ENCODE measurements at regions not wholly inside any gene's neighbourhood (a gene's known extent, or its start where the extent isn't known, plus 50 kb on each side); places are given as distances from the start of the nearest gene placed in this dataset.

DNA sequence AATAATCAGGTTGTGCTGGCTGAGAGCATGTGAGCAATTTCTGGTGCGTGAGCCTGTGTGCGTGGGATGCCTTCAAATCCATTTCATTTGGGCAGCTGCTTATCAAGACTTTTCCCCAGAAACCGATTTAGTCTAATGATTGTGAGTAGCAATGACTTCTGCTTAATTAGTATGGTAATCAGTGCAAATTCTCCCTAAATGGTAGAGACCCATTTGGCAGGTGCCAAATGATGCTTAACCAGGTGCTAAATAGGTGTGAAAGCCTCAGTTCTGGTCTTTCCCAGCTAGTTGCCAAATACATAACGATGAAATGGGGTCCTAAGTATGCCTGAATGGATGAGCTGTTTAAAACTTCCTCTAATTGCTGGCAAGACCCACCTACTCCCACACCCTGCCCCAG lies 248.4 kb upstream of the CCDC196 start:
- Mint-ChIP-seq H3K27ac (no peak overlapping the region), H3K9me3 (no peaks in the 10 kb centered on the region), H3K36me3 (no peaks in the 10 kb centered on the region), H3K4me1 (ENCODE audit: unreplicated experiment) (peaks cover 20% of the 10 kb centered on the region), H3K27me3 (peaks cover 5% of the 10 kb centered on the region), H3K4me3 (no peak overlapping the region)
- TF ChIP-seq, protein P1, sequence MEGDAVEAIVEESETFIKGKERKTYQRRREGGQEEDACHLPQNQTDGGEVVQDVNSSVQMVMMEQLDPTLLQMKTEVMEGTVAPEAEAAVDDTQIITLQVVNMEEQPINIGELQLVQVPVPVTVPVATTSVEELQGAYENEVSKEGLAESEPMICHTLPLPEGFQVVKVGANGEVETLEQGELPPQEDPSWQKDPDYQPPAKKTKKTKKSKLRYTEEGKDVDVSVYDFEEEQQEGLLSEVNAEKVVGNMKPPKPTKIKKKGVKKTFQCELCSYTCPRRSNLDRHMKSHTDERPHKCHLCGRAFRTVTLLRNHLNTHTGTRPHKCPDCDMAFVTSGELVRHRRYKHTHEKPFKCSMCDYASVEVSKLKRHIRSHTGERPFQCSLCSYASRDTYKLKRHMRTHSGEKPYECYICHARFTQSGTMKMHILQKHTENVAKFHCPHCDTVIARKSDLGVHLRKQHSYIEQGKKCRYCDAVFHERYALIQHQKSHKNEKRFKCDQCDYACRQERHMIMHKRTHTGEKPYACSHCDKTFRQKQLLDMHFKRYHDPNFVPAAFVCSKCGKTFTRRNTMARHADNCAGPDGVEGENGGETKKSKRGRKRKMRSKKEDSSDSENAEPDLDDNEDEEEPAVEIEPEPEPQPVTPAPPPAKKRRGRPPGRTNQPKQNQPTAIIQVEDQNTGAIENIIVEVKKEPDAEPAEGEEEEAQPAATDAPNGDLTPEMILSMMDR (conservative IDR thresholded peaks at IDR 0.05), result no peak
- no peak for DNase-seq (ENCODE audit: extremely low spot score, unreplicated experiment)

DNA sequence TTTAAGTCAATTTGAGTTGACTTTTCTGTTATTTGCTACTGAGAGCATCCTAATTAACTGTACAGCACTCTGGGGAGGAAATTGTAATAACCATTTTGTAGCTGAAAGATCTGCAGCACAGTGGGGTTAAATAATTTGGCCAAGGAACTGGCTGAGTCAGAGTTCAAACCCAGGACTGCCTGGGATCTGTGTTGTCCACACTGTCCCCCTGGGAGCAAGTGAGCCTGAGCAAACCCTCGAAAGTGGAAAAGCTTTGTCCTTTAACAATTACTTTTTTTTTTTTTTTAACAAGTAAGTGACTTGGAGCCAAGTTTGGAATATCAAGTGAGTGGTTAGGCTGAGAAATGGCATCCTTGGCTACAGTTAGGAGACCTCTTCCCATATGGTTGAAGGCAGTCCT lies 247.2 kb upstream of the CCDC196 start:
- no peak for DNase-seq (ENCODE audit: extremely low spot score, unreplicated experiment)
- TF ChIP-seq, protein P1 (conservative IDR thresholded peaks at IDR 0.05), result no peak
- Mint-ChIP-seq H3K4me3 (no peak overlapping the region), H3K27ac (no peak overlapping the region), H3K27me3 (peaks cover 3% of the 10 kb centered on the region), H3K36me3 (no peaks in the 10 kb centered on the region), H3K9me3 (no peaks in the 10 kb centered on the region), H3K4me1 (ENCODE audit: unreplicated experiment) (peaks cover 10% of the 10 kb centered on the region)

DNA sequence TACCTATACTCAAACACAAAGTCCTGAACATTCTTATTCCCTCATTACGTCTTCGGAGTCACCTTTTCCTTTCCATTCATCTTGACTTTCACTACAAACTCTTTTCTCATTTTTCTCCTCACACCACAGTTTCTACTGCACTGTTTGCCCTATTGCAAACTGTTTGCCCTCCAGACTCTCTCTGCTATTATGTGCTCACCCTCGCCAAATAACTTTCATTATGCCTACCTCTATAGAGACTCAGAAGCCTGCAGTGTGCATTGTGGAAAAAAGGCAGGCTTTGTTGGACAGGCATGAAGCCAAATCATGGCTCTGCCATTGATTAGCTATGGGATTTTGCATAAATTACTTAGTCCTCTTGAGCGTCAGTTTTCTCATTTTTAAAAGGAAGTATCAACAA lies 246.6 kb upstream of the CCDC196 start:
- TF ChIP-seq, protein P1 (conservative IDR thresholded peaks at IDR 0.05), result no peak
- no peaks in the 10 kb centered on the region for H3K36me3 Mint-ChIP-seq
- DNase-seq (ENCODE audit: extremely low spot score, unreplicated experiment), result no peak
- no peak overlapping the region for H3K27ac Mint-ChIP-seq
- H3K9me3 Mint-ChIP-seq, result no peaks in the 10 kb centered on the region
- peaks cover 5% of the 10 kb centered on the region for H3K4me1 Mint-ChIP-seq (ENCODE audit: unreplicated experiment)
- H3K27me3 Mint-ChIP-seq, result peaks cover 3% of the 10 kb centered on the region
- H3K4me3 Mint-ChIP-seq, result no peak overlapping the region

DNA sequence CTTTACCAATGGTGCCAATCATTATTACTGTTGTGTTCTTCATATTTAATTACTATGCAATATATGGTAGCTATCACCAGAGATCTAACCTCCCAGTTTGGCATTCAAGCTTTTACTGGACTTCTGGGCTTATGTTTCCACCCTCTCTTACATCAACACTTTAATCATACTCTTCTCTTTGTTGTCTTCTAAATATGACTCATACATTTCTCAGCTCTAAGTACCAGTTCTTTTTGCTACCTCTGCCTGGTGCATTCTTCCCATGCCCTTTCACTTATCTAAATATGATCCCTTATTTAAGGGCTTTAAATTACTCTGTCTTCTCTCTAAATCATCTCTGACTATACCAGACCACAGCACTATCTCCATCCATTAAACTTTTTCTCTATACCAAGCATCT lies 246.1 kb upstream of the CCDC196 start:
- no peak overlapping the region for H3K27ac Mint-ChIP-seq

DNA sequence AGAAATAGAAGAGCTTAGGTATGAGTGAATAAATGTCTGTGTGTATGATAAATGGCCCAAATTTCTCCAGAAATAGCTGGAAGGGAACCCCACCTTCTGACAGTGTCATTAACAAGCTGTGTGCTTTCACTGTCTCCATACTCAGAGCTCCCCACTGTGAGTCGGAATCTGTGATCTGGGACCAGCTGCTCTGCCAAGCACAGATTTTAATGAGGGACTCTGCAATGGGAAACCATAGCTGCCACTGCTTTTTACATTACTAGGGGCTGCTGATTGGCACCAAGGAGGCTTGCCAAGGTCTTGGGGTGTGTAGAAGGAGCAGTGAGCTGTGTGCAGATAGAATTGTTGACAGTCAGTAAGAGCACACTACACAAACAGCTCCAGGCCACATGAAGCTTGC lies 244.2 kb upstream of the CCDC196 start:
- TF ChIP-seq, protein P1 (conservative IDR thresholded peaks at IDR 0.05), result no peak
- no peak overlapping the region for H3K27ac Mint-ChIP-seq
- peaks cover 5% of the 10 kb centered on the region for H3K4me1 Mint-ChIP-seq (ENCODE audit: unreplicated experiment)
- peaks cover 3% of the 10 kb centered on the region for H3K27me3 Mint-ChIP-seq
- no peak for DNase-seq (ENCODE audit: extremely low spot score, unreplicated experiment)
- no peak overlapping the region for H3K4me3 Mint-ChIP-seq
- no peaks in the 10 kb centered on the region for H3K36me3 Mint-ChIP-seq
- H3K9me3 Mint-ChIP-seq, result no peaks in the 10 kb centered on the region

More for the DNA sequence above, 246.1 kb upstream of the CCDC196 start:
- H3K36me3 Mint-ChIP-seq, result no peaks in the 10 kb centered on the region
- TF ChIP-seq, protein P1 (conservative IDR thresholded peaks at IDR 0.05), result no peak
- H3K4me3 Mint-ChIP-seq, result no peak overlapping the region
- H3K4me1 Mint-ChIP-seq (ENCODE audit: unreplicated experiment), result peaks cover 5% of the 10 kb centered on the region
- no peak for DNase-seq (ENCODE audit: extremely low spot score, unreplicated experiment)
- peaks cover 3% of the 10 kb centered on the region for H3K27me3 Mint-ChIP-seq
- H3K9me3 Mint-ChIP-seq, result no peaks in the 10 kb centered on the region

DNA sequence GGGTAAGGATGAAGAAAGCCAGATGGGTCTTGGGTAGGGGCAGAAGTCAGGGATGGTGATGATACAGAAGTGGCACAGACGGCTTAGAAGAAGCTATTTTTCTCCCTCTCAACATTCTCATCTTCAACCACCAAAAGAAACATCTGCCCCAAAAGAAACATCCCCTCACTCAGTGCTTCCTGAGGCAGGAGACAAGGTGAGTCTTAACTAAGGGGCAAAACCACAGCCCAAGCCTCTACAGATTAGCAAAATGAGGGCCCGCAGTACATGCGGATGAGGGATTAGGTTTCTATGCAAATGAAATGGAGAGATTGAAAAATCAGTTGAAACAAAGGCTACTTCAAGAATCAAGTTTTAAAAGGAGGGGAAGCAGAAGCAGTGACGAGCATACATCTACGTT lies 241.3 kb upstream of the CCDC196 start:
- Mint-ChIP-seq H3K4me1 (ENCODE audit: unreplicated experiment) (peaks cover 13% of the 10 kb centered on the region), H3K27ac (no peak overlapping the region), H3K9me3 (no peaks in the 10 kb centered on the region), H3K27me3 (peaks cover 9% of the 10 kb centered on the region), H3K4me3 (no peak overlapping the region), H3K36me3 (no peaks in the 10 kb centered on the region)
- TF ChIP-seq, protein P1 (conservative IDR thresholded peaks at IDR 0.05), result no peak
- no peak for DNase-seq (ENCODE audit: extremely low spot score, unreplicated experiment)
